Endothelial cell of hepatic sinusoid (primary cell): ENCODE measurements at regions not wholly inside any gene's neighbourhood (a gene's known extent, or its start where the extent isn't known, plus 50 kb on each side); places are given as distances from the start of the nearest gene placed in this dataset.
"Not testable (repeated sequence)": the region's sequence is repeated elsewhere in the genome, so short reads cannot be mapped to it uniquely, and the experiment has no call there.

Source experiments
- in situ Hi-C: cut with HindIII; loops from 2 replicates; pipeline ENCODE4 v1.10.0; 2017; ENCODE audit warnings: low sequenced_read_pairs

DNA sequence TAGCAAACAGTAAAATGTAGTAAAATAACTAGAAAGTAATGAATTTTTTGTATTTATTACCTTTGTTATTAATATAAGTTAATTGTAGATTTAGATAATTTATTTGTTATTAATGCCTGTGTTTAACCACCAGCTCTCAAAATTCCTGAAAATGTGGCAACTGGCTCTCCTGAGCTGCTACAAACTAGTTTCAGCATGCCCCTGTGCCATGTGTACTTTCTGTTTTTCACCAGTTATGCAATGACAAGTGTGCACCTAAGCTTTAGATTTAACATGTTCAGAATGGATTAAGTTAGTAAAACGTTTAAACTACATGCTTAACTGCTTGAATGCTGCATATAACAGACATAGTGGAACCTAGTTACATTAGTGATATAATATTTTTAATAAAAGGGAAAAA is 88.1 kb downstream of the POSTN start:
- in situ Hi-C loops: no loop called here

DNA sequence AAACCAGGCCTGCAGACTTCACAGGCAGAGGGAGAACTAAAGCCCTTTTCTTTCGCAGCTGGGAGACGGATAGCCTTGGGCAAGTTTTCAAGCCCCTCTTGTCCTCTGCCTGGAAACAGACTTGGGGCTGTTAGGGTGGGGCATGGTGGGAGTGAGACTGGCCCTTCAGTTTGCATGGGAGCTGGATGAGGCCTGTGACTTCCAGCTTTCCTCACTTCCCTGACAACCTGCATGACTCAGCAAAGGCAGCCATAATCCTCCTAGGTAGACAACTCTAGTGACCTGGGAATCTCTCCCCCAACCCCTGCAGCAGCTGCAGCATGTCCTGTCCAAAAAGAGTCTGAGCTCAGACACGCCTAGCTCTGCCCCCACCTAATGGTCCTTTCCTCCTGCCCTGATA is 93.0 kb downstream of the POSTN start:
- in situ Hi-C loops: no loop called here

DNA sequence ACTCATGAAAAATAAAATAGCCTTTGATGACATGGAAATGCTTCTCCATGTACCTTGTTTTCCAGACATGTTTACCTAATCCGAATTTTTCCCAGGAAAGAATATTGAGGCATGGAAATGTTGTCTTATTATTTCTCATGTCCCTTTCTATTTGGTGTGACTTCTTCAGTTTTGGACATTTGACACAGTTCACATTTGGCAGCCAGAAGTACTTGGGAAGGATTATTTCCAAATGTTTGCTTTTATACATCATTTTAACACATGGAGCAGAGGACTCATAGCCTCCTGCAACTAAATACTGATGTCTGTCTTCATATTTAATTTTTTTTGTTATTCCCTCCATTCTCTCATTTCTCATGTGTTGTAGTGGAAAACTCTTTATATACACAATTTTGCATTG is 94.3 kb downstream of the POSTN start:
- in situ Hi-C loops: no loop called here

DNA sequence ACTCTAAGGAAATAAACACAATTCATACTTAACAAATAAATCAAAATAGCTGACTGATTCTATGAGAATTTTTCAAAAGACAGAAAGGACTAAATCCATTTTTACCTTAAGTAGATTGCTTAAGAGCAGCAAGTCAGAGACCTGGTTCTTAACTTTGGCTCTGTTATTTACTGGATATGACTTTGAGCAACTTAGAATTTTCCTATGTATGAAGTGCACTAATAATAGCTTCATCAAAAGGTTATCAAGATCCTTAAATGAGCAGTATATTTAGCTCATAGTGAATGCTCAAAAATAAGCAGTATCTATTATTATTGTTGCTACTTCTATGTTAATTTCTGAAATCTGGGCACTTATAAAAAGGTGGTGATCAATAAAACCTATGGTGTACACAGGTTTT is 95.3 kb downstream of the POSTN start:
- in situ Hi-C loops: no loop called here

DNA sequence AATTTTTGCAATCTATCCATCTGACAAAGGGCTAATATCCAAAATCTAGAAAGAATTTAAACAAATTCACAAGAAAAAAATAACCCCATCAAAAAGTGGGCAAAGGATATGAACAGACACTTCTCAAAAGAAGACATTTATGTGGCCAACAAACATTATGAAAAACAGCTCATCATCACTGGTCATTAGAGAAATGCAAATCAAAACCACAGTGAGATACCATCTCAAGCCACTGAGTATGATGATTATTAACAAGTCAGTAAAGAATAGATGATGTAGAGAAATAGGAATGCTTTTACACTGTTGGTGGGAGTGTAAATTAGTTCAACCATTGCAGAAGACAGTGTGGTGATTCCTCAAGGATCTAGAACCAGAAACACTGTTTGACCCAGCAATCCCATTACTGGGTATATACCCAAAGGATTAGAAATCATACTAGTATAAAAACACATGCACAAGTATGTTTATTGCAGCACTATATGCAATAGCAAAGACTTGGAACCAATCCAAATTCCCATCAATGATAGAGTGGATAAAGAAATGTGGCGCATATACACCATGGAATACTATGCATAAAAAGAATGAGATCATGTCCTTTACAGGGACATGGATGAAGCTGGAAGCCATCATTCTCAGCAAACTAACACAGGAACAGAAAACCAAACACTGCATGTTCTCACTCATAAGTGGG is 96.1 kb downstream of the POSTN start:
- in situ Hi-C loops: not testable (repeated sequence)

DNA sequence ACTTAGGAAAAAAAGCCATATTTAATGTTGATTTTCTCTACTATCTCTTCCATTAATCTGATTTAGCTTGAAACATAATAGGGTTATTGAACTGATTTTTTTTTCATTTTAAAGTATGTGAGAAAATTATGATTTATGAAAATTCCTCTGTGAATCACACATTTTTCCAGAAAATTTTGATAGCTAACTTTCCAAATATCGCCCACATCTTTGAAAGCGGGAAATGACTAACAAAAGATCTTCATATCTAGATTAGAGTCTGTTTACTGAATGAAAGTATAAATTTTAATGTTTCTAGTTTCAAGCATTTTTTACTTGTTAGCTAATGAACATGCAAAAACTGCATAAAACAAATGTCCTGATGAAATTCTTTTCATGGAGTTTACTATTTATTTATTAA is 97.4 kb downstream of the POSTN start:
- in situ Hi-C loops: no loop called here

DNA sequence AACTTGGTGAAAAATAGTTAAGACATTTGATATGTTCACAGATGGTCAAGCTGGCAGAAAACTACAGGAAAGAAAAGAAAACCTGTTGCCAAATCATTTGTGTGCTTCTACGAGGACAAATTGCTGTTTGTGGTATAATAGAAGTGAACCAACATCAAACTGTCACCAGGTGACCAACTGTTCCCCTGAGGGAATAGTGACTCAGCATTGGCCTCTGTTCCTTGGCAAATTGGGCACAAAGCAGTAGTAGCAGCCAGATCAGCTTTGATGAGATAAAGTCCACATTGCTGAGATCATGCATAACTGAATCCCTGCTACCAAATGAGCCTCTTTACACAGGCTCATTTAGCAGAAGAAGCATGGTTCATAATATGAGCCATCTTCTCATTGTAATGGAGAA is 103.5 kb downstream of the POSTN start:
- in situ Hi-C loops: no loop called here

DNA sequence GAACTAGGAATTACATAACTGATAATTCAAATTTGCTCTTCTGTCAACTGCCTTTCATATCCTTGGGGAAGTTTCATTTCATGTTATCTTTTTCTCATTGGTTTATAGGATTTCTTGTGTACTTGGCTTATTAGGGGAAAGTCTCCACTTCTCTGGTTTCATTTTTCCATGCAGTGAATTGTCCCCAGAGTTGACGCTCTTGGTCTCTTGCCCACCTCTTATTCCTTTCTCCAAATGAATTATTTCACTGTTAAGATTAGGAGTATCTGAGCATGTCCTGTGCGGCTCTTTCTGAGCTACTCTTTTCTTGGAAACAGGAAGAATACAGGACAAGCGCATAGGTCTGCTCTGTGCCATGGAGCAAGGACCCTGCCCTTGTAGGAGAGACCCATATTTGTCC is 104.8 kb downstream of the POSTN start:
- in situ Hi-C loops: no loop called here

DNA sequence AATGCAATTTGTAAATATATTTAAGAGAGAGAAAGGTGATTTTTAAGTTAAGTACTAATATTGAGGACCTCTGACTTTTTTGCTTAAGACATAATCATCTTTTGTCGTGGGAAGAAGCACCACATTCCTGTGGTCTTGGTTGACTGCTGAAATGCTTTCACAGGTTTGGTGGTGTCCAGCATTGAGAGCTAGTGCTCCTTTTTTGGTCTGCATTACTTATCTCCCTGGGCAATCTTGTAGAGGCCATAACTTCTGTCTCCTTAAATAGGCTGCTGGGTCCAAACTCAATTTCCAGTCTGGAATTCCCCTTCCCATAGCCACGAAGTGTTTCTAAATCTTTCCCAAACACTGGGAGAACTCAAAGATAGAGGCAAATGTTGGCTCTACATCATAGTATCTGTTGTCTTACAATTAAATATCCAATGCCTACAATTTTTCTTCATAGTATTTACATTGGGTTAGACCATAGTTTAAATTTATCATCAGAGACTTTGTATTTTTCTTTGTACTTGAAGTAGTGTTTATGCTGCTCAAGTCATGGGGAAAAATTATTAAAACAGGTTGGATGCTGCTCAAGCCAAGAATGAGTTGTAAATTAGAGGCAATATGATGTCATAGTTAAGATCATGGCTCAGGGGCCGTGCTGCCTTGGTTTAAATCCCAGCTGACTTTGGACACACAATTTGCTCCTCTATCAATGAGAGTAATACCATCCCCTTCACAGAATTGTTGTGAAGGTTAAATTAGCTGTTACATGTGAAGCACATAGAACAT is 105.6 kb downstream of the POSTN start:
- in situ Hi-C loops: no loop called here

DNA sequence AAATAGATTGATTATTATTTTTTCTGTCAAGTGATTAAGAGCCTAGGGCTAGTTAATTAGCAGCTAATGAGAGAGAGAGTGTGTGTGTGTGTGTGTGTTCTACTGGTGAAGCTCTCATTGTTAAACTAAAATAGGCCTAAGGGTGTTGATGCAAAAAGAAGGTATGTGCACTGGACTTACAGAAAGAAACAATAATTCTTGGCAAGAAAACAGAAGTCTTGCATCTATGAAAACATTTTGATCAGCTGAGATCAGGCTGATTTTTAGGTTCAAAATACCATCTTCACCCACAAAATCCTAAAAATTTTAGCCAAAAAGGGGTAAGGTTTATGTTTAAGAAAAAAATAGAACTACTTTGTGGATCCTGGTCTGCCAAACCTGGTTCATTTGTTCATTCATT is 106.5 kb downstream of the POSTN start:
- in situ Hi-C loops: no loop called here

DNA sequence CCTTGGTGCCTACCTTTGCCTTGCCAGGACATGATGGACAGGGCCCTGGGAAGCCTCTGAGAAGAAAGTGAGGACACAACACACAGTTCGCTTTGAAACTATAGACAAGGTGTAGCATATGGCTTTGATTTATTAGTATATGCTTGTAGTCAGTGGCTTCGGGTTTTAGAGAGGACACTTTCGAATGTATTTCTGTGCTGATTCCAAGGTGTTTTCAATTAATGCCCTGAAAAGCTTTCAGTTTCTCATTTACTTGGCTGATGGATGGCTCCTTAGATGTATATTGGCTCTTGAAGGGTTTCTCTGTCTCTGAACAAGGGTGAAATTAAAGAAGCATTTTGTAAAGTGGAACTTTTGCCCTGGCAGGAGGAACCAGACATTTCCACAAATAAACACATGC is 106.9 kb downstream of the POSTN start:
- in situ Hi-C loops: no loop called here

DNA sequence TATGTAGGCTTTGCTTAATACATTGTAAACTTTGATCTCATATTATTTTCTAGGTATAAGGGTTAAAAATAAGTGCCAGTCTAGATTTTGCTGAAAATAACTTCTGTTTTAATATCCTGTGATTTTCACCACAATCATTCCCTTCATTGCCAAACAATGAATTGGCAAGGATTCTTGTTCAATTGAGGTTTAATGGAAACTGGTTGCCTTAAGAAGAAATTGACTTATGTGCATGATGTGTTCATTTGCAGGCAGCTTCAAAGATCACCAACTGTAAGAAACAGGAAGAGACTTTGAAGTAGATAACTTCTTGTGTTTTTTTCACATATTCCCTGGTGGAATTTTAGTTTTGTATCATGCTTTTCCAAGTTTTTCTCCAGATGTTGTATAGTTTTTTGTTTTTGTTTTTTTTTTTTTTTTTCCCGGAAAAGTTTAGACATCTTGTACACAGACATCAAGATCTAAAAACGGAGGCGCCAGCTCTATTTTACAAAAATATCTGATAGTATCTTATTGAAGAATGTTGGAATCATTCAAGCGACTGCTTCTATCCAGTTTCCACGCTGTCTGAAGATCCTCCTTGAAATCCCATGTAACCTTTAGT is 108.3 kb downstream of the POSTN start:
- in situ Hi-C loops: no loop called here

DNA sequence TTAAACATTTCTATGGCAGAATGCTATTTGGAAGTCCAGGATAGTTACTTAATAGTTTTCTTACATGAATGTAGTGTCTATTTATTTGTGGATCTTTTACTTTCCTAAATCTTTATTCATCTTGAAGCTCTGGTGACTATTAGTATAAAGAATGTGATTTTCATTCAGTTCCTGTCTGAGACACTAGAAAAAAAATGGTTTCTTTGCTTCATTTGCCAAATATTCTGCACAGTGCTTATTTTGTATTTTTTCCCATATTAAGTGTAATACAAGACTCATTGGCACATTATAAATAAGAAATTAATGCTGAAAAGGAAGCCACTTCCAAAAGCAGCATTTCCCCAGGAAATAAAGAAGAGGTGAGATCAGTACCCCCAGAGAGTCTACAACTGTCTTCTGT is 109.8 kb downstream of the POSTN start:
- in situ Hi-C loops: no loop called here

DNA sequence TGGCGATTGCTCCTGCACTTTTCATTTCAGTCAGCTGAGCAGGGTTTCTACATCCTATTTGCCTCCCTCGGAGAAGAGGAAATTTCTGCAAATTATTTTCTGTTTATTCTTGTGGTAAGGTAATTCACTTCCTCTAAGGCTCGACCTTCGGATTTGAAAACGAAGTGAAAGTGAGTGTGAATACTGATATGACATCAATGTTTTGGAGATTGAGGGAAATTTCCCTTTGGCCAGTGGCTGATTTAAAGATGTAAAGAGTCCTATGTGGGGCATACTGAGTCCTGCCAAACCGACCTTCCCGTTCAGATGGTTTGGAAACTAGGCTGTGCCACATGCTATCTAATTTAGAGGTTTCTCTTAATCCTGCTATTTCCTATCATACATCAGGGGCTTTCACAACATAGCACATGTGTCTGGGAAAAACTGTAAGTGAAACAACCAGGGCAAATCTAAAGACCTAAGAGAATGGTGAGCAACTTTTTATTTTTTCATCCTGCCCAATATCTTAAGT is 112.3 kb downstream of the POSTN start:
- in situ Hi-C loops: no loop called here

DNA sequence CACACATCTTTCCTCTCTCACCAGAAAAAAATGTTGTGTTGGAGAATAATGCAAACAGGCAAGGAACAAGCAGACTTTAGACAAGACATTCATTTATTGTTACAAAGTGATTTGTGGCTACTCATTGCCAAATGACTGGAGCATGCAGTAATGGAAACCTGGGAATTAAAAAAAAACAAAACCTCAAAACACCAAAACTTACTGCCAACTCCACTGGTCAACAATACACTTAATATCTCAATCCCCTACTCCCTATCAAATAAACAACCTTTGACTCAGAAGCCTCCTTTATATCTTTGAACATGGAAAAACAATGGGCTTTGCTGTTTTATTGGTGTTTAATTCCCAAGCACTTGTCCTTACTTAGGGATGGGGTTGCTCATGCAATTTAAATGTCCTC is 112.8 kb downstream of the POSTN start:
- in situ Hi-C loops: no loop called here

DNA sequence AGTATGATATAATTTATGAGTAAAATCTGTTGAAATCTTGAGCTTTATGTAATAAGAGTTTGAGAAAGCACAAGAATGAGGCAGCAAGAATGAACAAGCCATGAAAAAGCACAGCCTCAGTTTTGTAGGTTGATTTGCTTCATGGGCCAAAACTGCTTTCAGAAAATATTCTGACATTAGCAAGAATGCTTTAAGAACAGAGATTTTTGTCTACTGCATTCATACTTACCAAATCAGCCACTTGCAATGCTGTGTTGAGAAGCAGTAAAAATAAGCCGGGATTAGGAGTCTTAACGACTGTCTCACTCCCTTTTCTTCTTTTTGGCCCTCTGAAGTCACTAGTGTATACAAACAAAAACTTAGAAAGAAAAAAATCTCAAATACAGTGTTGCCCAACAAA is 114.5 kb downstream of the POSTN start:
- in situ Hi-C loops: no loop called here

DNA sequence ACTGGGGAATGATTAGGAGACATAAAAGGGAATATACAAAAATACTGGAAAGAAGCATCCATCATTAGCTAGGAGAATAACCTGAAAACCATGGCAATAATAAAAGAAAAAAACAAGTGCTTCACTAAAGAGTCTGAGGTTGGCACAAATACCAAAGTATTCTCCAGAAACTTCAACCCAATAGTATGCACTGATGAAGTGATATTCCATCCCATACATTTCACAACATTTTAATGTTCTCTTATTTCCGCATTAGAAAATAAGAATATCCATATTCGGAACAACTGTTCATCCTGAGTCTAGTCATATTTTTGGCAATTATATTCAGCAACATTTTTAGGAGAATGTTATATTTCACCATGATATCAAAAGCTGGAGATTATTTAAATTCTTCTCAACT is 116.2 kb downstream of the POSTN start:
- in situ Hi-C loops: no loop called here

DNA sequence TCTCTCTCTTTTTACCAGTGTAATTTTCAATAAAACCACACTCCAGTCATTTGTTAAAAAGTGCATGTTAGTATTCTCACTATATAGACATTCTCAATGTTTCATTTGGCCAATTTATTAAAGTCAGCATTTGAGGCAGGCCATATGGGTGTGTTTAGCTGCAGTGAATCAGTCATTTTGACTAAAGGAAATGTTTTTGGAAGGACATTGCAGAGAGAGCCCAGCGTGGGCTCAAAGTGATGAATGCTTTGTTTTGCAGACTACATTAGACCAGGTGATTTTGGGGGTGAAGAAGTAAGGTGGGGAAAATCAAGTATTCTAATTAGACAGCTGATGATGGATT is 116.7 kb downstream of the POSTN start:
- in situ Hi-C loops: no loop called here

DNA sequence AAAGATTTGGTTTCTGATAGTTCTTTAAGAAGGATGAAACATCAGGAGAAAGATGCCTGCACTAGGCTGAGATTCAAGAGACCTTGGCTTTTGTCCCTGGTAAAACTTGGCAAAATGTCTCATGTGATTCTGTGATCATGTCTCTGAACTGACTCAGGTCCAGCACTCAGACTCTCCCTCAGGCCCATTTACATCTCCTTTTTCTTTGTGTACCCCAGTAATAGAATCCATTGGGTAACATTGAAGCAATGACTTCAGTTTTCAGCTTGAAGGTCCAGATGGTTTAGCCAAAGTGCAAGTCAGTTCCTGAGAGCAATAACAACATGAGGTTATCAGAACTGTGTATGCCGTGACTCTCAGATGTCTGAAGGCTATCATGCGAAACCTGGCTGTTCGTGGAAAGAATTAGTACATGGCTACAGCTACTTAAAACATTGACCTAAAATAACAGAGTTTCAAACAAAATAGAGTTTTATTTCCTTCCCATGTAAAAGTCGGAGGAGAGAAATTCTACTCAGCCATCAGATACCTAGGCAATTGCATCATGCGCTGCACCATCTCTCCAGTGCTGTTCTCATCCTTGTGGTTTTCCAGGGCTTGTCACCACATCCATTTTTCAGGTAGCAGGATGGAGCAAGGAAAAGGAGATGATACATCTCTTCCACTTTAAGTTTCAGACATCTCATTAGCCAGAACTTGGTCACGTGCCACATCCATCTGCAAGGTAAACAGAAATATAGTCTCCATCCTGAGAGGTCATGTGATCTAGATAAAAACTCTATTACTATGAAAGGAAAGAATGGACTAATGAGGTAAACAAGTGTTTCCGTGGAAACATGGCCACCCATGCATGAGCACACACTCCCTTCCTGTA is 117.3 kb downstream of the POSTN start:
- in situ Hi-C loops: no loop called here

DNA sequence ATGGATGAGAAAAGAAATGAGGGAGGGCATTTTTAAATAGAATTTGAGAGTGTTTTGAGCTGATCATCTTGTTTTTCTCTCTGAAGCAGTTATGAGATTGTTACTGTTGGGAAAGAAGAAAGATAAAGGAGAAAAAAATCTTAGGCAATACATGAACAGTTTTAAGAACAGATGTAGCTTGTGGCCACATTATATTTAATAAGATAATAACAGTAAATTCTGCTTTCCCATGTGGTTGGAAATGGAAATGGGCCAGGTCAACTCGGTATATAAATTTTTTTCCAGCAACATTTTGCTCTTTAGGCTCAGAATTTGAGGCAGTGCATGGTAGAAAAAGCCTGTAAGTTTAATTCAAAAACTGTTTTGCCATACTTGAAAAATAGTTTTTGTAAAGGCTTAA is 118.7 kb downstream of the POSTN start:
- in situ Hi-C loops: no loop called here

DNA sequence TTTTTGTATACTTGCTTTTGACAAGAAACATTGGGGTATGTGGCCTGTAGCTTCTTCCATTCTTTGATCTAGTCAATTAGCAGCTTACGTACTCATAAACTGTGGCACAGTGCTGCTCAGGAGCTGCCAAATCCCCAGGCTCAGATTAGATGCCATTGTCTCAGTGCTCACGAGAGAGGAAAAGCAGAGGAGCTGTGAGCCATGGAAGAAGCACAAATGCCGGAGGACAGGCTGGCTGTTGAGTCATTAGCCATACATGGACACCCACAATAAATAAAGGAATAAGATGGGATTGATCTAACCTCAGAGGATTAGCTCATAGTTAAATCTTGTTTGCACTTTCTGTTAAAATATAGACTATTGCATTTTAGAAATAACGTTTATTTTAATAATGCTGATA is 121.7 kb downstream of the POSTN start:
- in situ Hi-C loops: no loop called here
